SK-N-SH treated with all-trans-retinoic acid at 6 μM for 48 hours (cell line): ENCODE measurements at regions not wholly inside any gene's neighbourhood (a gene's known extent, or its start where the extent isn't known, plus 50 kb on each side); places are given as distances from the start of the nearest gene placed in this dataset.

Experiments
- BACH2 ChIP-seq: fragments of 250-450 bp; sonication (Bioruptor Pico); IDR thresholded peaks from 2 replicates; pipeline ENCODE4 v1.9.0; 2021; ENCODE audit warnings: mild to moderate bottlenecking, borderline replicate concordance
- CSDC2 ChIP-seq: fragments of 250-450 bp; sonication (Bioruptor Pico); IDR thresholded peaks from 2 replicates; pipeline ENCODE4 v1.5.0; 2020; ENCODE audit warnings: mild to moderate bottlenecking, moderate library complexity
- ESRRG ChIP-seq: fragments of 250-450 bp; sonication (Bioruptor Pico); IDR thresholded peaks from 2 replicates; pipeline ENCODE4 v1.6.1; 2021; ENCODE audit warnings: mild to moderate bottlenecking
- ISL1 ChIP-seq: fragments of 250-450 bp; sonication (Bioruptor Pico); IDR thresholded peaks from 2 replicates; pipeline ENCODE4 v2.1.2; 2022; ENCODE audit warnings: mild to moderate bottlenecking, moderate library complexity
- PPARA ChIP-seq: fragments of 250-450 bp; sonication (Bioruptor Pico); IDR thresholded peaks from 2 replicates; pipeline ENCODE4 v1.5.0; 2020; ENCODE audit warnings: mild to moderate bottlenecking, borderline replicate concordance
- RARB ChIP-seq: fragments of 250-450 bp; sonication (Bioruptor Pico); IDR thresholded peaks from 2 replicates; pipeline ENCODE4 v1.8.0; 2021; ENCODE audit warnings: mild to moderate bottlenecking, moderate library complexity
- TOX ChIP-seq: fragments of 250-450 bp; sonication (Bioruptor Pico); IDR thresholded peaks from 2 replicates; pipeline ENCODE4 v1.8.0; 2021; ENCODE audit warnings: mild to moderate bottlenecking, moderate library complexity, borderline replicate concordance
- ZFP3 ChIP-seq: fragments of 250-450 bp; sonication (Bioruptor Pico); IDR thresholded peaks from 2 replicates; pipeline ENCODE4 v1.5.0; 2020; ENCODE audit warnings: mild to moderate bottlenecking, moderate library complexity
- ZNF565 ChIP-seq: fragments of 450-650 bp; formaldehyde crosslinking; conservative IDR thresholded peaks from 2 replicates; pipeline ENCODE4 v1.5.0; 2020; ENCODE audit warnings: low read depth, mild to moderate bottlenecking, moderate library complexity
- TF ChIP-seq, protein P1 (sequence below): fragments of 250-450 bp; sonication (Bioruptor Pico); IDR thresholded peaks from 2 replicates; pipeline ENCODE4 v1.5.1; 2021; ENCODE audit warnings: mild to moderate bottlenecking, moderate library complexity
- TF ChIP-seq, protein P2 (sequence below): fragments of 250-450 bp; sonication (Bioruptor Pico); IDR thresholded peaks from 2 replicates; pipeline ENCODE4 v1.5.1; 2020; ENCODE audit warnings: low read depth, mild to moderate bottlenecking, moderate library complexity

DNA sequence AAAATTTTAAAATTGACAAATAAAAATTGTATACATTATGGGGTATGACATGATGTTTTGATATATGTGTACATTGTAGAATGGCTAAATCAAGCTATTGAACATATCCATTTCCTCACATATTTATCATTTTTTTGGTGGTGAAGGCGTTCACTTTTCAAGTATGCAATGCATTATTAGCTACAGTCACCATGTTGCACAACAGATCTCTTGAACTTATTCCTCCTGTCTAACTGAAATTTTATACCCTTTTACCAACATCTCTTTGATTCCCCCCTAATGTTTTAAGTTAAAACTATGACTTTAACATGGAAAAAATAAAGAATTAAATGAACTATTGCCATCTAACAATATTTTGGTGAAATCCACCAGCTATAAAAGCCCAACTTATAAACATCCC lies 65.2 kb upstream of the UST start:
- no peak for TF ChIP-seq ESRRG (CRISPR knock-in tag)
- no peak for TF ChIP-seq PPARA (CRISPR knock-in tag)
- no peak for TF ChIP-seq BACH2 (CRISPR knock-in tag)
- TF ChIP-seq CSDC2 = no peak
- TF ChIP-seq, protein P1, sequence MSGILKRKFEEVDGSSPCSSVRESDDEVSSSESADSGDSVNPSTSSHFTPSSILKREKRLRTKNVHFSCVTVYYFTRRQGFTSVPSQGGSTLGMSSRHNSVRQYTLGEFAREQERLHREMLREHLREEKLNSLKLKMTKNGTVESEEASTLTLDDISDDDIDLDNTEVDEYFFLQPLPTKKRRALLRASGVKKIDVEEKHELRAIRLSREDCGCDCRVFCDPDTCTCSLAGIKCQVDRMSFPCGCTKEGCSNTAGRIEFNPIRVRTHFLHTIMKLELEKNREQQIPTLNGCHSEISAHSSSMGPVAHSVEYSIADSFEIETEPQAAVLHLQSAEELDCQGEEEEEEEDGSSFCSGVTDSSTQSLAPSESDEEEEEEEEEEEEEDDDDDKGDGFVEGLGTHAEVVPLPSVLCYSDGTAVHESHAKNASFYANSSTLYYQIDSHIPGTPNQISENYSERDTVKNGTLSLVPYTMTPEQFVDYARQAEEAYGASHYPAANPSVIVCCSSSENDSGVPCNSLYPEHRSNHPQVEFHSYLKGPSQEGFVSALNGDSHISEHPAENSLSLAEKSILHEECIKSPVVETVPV (CRISPR knock-in tag) = no peak
- no peak for TF ChIP-seq ZFP3
- no peak for TF ChIP-seq RARB (CRISPR knock-in tag)
- no peak for TF ChIP-seq ISL1 (CRISPR knock-in tag)
- no peak for TF ChIP-seq TOX (CRISPR knock-in tag)
- TF ChIP-seq, protein P2, sequence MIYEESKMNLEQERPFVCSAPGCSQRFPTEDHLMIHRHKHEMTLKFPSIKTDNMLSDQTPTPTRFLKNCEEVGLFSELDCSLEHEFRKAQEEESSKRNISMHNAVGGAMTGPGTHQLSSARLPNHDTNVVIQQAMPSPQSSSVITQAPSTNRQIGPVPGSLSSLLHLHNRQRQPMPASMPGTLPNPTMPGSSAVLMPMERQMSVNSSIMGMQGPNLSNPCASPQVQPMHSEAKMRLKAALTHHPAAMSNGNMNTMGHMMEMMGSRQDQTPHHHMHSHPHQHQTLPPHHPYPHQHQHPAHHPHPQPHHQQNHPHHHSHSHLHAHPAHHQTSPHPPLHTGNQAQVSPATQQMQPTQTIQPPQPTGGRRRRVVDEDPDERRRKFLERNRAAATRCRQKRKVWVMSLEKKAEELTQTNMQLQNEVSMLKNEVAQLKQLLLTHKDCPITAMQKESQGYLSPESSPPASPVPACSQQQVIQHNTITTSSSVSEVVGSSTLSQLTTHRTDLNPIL = no peak
- TF ChIP-seq ZNF565 (CRISPR knock-in tag) = no peak
